GM21723 (cell line): ENCODE measurements at regions not wholly inside any gene's neighbourhood (a gene's known extent, or its start where the extent isn't known, plus 50 kb on each side); places are given as distances from the start of the nearest gene placed in this dataset.
"Not testable (repeated sequence)": the region's sequence is repeated elsewhere in the genome, so short reads cannot be mapped to it uniquely, and the experiment has no call there.

Experiments
- ATAC-seq: cut with Tn5 transposase; IDR thresholded peaks from one replicate; pipeline ENCODE4 v1.9.1; 2021; ENCODE audit warnings: mild to moderate bottlenecking, moderate library complexity; ENCODE audit not compliant: unreplicated experiment

DNA sequence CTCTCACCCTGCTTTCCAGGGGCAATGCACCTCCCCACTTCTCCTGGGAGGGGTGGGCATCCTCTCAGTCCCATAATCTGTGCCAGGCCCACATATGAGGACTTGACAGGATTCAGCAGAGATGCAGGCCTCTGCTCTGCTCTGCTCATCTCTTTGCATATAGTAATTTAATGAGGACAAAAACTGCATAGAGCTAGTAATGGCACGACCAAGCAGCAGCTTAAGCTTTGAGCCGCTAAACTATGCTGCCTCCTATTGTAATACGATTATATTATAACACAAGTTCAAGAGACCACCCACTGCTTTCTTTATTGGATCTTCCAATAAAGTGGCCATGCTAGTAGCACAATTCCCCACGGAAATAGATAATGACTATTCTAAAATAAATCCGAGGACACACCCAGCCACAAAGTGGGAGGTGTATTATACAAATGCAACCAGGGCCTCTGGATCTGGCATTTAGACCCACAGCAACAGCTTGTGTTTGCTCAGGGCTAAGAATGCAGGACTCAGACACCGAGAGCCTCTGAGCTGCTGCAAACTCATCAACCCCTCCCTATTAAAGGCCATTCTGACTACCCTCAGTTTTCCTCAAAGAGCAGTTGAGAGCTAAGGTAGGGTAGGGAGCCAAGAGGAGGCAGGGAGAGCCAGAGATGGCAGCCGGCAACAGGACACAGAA, 93.6 kb upstream of the PLGLB2 start:
- ATAC-seq = not testable (repeated sequence)

DNA sequence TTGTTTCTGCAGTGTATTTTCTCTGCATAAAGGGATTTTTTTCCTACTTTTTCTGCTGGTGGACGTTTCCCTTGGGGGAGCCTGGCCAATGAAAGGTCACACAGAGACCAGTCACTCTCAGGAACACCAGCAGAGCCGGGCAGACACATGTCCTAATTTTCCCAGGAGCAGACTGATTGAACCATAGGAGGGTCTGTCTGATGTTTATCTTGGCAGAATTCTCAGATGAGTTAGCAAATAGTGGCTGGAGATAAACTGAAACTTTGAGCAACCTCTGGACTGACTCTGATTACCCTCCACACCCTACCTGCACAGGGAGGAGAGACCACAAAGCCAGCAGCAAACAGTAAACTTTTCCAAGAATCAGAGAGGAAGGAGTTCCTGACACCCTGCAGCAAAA, 90.0 kb upstream of the PLGLB2 start:
- ATAC-seq = not testable (repeated sequence)

DNA sequence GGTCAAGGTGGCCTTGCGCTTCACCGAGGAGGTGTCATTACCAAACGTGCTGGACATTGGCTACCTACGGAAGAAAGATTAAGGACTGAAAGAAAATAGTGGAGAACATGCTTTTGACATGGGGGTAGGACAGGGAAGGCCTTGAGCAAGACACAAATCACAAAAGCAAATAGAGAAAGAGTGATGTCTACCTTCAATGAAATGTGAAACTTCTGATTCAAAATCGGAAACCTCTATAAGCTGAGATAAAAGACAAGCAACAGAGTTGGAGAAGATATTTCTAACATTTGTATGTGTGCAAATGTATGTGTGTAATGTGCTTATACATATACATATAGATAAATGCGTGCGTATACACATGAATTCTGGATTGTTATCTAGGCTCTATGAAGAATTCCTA, 89.5 kb upstream of the PLGLB2 start:
- ATAC-seq = not testable (repeated sequence)

DNA sequence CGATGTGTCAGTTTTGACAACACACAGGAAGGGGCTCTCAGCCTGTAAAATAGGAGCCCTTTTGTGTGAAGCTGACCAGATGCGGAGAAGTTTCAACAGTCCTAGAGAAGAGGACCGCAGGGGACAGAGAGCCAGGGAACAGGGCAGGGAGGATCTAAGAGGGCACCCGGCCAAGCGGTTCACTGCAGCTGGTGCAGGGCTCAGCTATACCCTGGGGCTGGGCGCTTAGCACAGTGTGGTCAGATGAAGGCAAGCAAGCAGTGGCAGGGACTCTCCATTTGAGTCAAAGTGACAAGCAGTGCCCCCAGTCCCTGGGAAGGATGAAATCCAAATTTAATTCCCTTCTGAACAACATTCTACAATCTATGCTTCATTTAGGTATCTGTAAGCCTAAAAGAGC, 88.9 kb upstream of the PLGLB2 start:
- not testable (repeated sequence) for ATAC-seq

DNA sequence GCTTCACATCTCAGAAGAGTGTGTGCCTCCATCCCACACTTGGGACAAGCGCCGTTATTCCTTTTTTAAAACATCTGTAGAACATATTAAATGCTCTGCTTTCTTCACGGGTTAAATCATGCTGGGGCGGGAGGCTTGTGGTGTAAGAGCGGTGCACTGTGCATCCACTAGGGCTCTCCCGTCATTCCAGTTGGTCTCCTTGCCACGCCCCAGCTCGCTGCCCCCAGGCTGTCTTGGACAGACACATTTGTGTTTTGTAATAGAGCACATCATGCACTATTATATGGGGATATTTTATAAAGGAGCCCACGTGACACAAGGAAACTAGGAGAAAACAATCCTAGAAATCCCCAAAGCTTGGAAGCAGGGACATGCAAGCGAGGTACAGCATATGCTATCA, 87.7 kb upstream of the PLGLB2 start:
- ATAC-seq = not testable (repeated sequence)

DNA sequence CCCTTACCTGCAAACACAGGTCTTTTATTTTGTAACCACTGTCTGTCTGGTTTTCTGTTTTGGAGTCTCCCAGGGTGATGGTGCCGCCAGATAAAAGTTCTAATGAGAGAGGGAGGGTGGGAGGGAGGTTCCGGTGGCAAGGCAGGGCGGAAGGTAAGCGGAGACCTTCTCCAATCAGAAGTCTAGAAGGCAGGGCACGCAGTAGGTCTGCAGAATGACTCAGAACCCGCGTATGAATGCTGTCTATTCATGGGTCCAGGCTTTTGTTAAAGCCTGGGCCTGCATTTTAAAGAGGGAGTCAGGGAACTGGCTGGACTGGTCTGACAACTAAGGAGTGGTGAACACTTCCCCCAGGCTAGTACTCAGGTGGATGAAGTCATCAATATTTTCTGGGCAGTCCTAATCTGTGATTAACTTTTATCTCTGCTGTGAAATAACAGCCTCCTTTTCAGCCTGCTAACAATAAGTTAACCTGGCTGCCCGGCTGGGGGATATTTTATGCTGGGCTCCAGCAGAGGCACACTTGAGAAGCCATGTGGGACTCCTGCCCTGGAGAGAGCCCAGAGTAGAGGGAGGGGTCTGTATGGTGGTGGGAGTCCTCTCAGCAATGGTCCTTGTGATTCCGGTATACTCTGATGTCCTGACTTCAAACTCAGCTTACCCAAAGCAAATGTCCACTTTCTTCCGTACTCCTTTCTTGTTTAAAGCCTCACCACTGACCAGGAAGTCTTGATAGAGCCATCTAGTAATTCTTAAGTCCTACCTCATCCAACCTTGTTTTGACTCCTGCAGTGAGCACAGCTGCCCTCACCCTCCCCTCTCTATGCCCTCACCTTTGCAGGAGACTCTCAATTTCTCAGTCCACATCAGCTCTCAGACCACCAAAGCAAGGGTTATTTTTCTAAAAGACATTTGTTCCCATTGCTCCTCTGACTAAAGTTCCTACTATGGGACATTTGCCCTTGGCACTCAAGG, 85.3 kb upstream of the PLGLB2 start:
- ATAC-seq = not testable (repeated sequence)

DNA sequence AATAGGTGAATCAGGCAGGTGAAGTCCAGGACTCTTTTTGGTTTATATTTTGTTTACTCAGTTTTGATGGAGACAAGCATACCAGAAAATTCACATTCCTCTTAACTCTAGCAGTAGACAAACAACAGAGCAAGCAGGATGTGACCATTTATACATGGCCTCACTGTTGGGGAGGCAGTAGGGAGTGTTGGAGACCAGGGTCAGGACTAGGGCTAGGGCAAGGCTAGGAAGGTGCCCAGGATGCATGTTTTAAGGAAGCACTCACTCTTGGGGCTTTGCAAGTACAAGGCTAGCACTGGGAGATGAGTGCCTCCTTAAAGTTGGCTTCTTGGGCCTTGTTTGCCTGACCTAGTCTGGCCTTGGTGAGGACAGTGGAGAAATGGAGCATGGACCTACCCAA, 84.5 kb upstream of the PLGLB2 start:
- ATAC-seq = not testable (repeated sequence)

DNA sequence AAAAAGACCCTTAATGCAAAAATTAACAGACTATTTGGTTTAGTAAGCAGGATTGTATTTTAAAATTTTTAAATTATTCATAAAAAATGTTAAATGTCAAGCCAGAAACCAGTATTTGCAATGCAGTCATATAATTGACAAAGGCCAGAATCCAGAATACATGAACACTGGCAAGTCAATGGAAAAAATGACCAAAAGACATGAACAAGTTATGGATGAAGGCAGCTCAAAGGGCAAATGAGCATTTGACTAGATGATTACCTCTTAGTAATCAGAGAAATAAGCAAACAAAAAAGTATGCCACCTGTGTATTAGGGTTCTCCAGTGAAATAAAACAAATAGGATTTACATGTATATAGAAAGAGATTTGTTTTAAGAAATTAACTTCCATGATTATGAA, 80.9 kb upstream of the PLGLB2 start:
- ATAC-seq = not testable (repeated sequence)

DNA sequence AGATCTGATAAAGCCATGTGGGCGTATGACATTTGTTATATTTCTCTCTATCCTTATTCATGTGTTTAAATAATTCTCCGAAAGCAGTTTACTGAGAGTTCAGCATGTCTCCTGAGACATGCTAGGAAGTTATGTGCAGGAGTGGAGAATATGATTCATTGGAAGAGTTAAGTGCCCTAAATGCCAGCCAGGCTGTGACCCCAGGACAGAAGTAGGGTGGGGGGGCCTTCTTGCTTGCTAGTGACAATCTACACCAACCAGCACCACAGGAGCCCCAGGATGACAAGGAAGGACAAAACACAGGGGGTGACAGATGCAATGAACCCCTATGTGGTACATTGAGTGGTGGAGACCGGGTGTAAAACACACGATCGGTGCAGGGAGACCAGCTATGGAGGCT, 79.5 kb upstream of the PLGLB2 start:
- ATAC-seq = not testable (repeated sequence)

DNA sequence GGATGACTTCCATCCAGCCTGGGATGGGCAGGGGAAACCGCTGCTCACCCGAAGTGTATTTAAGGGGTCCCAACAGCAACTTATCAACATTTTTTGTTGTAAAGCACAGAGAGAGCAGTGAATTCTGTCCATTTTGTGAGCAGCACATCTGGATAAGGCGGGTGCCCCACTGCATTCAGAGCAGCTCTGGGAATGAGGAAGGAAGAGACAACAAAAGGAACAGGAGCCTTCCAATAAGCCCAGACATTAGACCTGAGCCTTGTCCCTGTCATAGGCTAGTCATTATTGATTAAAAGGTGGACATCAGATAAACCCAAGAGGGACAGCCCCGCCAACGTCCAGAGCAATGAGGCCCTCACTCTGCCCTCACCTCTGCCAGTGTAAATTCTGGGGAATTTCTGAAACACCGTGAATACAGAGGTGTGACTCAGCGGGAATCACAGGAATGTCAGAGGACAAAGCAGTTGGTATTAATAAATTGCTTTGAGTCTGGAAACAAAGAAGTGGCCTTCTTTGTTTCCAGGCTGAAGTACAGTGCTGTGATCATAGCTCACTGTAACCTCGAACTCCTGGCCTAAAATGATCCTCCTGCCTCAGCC, 78.2 kb upstream of the PLGLB2 start:
- ATAC-seq = not testable (repeated sequence)

DNA sequence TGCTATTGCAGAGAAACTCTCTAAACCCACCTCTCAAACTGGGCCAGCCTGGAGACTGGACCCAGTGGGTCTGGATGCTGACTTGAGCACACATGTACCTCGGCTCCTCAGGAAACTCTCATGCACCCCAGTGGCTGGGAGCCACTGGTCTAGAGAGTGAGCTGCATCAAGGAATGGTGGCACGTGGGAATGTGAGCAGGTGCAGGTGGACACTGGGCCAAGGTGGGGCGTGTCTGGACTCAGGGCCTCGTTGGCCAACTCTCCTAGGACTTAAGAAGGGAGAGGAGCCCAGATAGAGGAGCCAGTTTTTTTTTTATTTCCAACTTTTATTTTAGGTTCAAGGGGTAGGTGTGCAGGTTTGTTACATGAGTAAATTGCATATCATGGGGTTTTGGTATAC, 75.5 kb upstream of the PLGLB2 start:
- not testable (repeated sequence) for ATAC-seq

DNA sequence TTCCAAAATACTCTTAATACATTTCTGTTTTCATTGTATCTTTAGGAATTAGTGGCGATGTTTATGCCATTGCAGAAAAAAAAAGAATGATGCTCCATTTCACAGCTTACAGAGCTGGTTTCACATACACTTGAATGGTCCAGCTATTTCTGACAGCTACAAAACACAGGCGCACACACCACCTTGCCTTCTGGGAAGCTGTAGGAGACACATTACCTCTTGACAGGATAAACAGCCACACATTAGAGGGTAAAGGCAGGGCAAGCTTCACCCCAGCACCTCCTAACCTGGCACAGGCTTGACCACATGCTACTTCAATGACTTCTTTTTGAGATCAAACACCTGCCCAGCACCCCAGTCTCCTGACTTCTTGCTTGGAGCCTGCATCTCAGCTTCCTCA, 73.2 kb upstream of the PLGLB2 start:
- ATAC-seq = not testable (repeated sequence)

DNA sequence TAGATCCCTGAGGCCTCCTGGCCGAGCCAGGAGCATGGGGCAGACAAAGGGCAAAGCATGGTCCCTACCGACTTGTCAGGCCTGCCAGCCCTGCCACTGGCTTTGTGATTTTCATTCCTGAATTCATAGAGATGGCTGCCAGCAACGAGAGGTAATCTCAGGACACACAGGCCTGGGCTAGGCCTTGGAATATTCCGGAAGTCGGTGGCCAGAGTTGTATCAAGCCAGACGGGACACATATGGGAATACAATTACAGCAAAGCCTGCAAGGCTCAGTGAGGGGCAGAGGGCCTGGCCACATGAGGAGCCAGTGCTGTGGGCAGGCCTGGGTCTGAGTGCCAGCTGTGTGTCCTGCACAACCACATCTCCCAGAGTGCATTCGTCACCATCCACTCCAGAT, 72.4 kb upstream of the PLGLB2 start:
- ATAC-seq = not testable (repeated sequence)

DNA sequence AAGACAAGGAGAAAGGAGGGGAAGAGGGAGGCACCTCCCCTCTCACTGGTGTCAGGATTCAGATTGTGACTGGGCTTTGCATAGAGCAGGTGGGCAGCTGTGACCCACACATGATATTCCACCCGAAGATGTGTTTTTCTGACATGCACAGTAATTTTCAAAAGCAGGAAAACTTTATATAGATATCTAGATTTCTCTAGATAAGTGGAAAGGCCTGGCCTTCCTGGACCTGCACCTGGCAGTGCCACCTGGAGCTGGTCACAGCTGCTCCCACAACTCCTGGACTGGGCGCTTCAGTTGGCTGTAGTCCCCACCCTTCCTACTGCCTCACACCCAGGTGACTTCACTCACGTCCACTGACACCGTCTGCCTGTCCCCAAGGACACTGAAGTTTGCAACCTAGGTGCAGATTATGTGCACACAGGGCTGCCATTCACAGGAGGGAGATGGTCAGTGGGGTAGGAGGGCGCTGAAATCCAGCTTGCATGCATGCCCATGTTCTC, 70.4 kb upstream of the PLGLB2 start:
- ATAC-seq = not testable (repeated sequence)

DNA sequence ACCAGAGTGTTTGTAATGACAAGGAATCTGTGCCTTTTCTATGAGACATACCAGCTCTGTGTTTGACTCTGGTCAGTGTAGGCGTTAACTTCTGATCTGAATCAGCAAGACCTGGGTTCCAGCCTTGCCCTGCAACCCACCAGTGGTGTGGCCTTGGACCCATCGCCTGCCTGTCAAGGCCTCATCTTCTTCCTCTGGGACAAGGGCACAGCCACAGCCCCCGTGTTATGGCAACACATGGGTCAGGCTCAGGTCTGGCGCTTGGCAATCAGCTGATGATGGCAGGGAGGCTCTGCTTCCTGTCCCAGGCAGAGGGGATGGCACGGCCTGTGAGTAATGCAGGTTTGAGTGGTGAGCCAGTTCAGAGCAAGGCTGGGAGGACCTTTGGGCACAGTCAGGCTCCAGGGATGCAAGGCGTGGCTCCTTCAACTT, 69.1 kb upstream of the PLGLB2 start:
- ATAC-seq = not testable (repeated sequence)

DNA sequence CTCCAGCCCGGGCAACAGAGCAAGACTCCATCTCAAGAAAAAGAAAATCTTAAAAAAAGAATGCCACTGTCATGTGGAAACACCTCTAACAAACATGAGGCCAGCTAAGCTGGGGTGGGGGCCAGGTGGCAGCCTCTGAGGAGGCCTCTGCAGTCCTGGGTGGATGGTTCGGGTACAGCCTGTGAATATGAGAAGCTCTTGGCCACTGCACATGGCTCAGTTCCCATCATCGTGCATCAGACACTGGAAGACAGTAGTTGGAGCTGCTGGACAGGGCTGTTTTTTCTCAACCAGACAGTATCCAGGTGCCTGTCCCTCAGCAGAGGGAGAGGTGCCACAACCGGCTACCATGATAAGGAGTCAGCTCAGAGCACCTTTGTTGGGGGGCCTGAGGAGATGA, 67.9 kb upstream of the PLGLB2 start:
- not testable (repeated sequence) for ATAC-seq

DNA sequence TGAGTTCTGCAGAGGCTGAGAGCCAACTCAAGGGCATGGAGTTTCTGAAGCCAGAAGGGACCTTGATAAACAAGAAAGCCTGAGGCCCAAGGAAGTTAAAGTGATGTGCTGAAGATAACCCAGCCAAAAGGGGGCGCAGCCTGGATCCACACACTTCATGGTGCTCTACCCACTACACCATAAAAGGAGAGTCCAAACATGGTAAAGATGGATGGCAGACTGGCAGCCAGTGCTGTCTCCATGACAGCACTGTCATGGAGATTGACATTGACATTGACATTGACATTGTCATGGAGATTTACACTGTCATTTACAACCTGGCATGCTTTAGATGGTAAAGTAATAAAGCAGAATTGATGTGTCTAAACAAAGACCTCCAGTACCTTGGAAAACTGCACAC, 67.2 kb upstream of the PLGLB2 start:
- not testable (repeated sequence) for ATAC-seq

DNA sequence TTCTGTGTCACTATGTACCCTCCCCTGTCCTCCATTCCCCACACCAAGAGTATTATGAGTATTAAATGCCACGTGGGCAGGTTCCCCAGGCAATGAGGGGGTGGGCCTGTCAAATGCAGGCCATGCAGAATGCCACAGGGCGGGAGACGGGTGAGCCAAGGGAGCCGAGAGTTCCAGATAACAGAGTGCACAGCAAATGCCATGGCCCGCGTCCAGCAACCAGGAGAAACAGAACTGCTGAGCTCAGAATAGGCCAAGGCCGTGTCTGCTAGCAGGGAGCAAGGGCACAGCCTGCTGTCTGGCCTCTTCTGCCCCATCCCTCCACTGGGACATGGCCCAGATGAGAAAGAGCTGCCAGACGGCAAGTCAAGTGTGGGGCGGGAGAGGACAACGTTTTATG, 64.4 kb upstream of the PLGLB2 start:
- ATAC-seq = not testable (repeated sequence)

DNA sequence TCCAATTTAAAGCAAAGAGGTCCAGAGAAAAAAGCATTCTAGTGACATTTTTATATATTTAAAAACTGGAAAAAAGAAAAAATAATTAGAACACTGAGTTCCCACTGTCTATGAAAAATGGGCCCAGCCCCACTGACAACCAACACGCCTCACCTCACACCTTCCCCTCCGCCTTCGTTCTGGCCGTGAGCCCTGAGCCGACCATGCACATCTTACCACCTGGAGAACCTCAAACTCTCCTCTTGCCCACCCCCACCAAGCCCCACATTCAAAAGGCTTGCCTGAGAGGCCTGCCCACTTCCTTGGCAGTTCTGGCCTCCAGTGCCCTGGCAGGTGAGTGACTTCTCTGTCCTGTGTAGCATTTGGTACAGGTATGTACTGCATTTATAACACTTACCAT, 63.9 kb upstream of the PLGLB2 start:
- ATAC-seq = not testable (repeated sequence)

DNA sequence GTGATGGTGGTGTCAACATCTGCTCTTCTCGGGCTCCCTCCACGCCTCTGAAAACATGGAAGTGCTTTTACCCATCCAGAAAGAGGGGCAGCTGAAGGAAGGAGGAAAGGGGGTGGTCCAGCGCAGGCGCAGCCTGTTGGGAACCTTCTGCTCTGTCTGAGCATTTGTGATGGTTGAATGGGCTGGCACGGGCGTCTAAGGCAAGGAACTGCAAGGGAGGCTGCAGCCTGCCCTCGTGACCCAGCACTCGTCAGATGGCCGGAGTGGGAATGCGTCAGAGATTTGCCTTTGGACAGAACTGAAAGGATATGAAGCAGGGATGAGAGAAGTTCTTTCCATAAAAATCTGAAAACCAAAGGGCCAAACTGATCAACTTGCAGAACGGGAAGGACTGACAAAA, 62.3 kb upstream of the PLGLB2 start:
- ATAC-seq = not testable (repeated sequence)

DNA sequence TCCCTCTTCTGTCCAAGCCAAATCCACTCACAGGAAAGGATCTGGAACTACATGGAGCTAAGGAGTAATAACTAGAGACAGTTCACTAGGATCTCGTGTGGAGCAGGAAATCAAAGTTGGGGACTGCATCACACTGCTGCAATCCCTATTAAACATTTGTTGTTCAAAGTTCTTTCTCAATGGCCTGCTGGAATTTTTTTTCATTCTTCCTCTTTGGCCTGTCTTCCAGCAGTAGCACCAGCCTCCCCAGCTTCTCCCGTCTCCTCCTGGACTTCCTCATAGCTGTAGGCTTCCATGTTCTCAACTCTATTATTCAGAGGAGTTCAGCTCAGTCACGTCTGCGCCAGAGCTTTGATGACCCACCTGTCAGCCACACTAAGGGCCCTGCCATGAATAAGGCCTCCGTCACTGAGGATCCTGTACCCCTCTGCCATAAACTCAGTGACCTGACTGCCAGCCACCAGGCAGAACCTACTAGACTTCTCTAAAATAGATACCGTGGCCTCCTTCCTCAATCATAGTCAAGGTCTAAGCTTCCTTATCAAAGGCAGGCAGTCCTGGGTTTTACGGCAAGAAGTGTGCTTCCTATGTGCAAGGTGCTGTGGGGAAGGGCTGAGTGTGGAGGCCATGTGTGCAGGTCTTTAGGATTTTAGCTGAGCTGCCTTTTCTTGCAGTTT, 60.9 kb upstream of the PLGLB2 start:
- not testable (repeated sequence) for ATAC-seq
